Kidney (tissue), 13 donors: ENCODE measurements at regions not wholly inside any gene's neighbourhood (a gene's known extent, or its start where the extent isn't known, plus 50 kb on each side); places are given as distances from the start of the nearest gene placed in this dataset.

Experiments used
- DNase-seq, 5 donors: peaks; one replicate each; pipeline ENCODE4 v3.0.0-alpha.2; 2013 to 2020
- FAIRE-seq: peaks from 2 replicates; lab custom pipeline; 2012; peaks lifted over from hg19 to GRCh38; lab: Jason Lieb, UNC
- H3K27ac ChIP-seq, 2 donors: one replicate each; pipeline ENCODE4 v1.7.0; 2013; ENCODE audit warnings: low read depth in 2 of 2, low read length in 2 of 2, inconsistent platforms in 1 of 2
- H3K27me3 ChIP-seq: one replicate; pipeline ENCODE4 v1.7.1; 2013; ENCODE audit warnings: low read length, inconsistent platforms; ENCODE audit not compliant: control insufficient read depth, insufficient read depth
- H3K36me3 ChIP-seq, 3 donors: one replicate each; pipeline versions ENCODE4 v1.7.0 to v1.7.1; 2013; ENCODE audit warnings: low read length in 3 of 3, control low read depth in 1 of 3, inconsistent platforms in 1 of 3; ENCODE audit not compliant: insufficient read depth in 3 of 3, control insufficient read depth in 2 of 3
- H3K4me1 ChIP-seq, 3 donors: one replicate each; pipeline versions ENCODE4 v1.7.0 to v1.7.1; 2013; ENCODE audit warnings: low read length in 3 of 3, inconsistent platforms in 1 of 3, low read depth in 1 of 3; ENCODE audit not compliant: control insufficient read depth in 2 of 3, insufficient read depth in 2 of 3
- H3K4me3 ChIP-seq, 3 donors: one replicate each; pipeline versions ENCODE4 v1.7.0 to v1.8.1; 2013; ENCODE audit warnings: low read length in 3 of 3, control low read depth in 1 of 3, inconsistent platforms in 1 of 3
- H3K9ac ChIP-seq, 3 donors: one replicate each; pipeline versions ENCODE4 v1.7.0 to v1.7.1; 2013; ENCODE audit warnings: low read length in 3 of 3, control low read depth in 1 of 3, inconsistent platforms in 1 of 3
- H3K9me3 ChIP-seq, 3 donors: one replicate each; pipeline versions ENCODE4 v1.7.0 to v1.7.1; 2013; ENCODE audit warnings: low read length in 3 of 3, control low read depth in 1 of 3, inconsistent platforms in 1 of 3; ENCODE audit not compliant: control insufficient read depth in 2 of 3, insufficient read depth in 1 of 3
- intact Hi-C: fragments of 100-400 bp; cut with DNase I; formaldehyde crosslinking; loops from one replicate; pipeline ENCODE4 v1.11.1; 2022
- TF ChIP-seq, protein P1 (sequence below): IDR thresholded peaks from 3 replicates; pipeline ENCODE4 v1.5.1; 2012; ENCODE audit warnings: mild to moderate bottlenecking, moderate library complexity, borderline replicate concordance; ENCODE audit not compliant: insufficient read depth; ENCODE audit errors: extremely low read depth
- donor health status: control.
- donor health status: control.
- donor health status: control.
- donor health status: control.
- donor health status: control.
- donor health status: DM: yes; HTN: yes; CAD: no.
- donor health status: Normal renal cell carcinoma (clear cell type).

DNA sequence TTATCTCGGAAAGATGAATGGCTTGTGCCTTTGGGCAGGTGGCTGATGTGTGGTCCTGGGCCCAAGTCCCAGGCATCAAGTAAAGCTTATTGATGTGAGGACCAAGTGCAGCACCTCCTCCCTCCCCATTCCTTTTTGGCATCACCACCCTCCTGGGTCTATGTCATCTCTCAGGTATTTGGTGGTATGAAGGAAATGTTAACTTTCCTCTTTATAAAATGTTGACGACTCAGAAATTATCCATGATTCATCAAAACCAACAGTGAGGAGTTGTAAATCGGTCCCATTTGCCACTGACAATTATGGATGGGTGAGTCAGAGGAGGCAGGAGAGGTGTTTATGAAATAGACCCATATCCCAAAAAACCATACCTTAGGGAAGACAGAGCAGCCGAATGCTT, 229.4 kb upstream of the GATB start:
- FAIRE-seq (no peak), DNase-seq (no peak)
- no peaks in the 10 kb centered on the region for H3K4me1 ChIP-seq
- H3K4me3 ChIP-seq = no peak overlapping the region
- no peaks in the 10 kb centered on the region for H3K9me3 ChIP-seq
- intact Hi-C loops = no loop called here
- TF ChIP-seq, protein P1, sequence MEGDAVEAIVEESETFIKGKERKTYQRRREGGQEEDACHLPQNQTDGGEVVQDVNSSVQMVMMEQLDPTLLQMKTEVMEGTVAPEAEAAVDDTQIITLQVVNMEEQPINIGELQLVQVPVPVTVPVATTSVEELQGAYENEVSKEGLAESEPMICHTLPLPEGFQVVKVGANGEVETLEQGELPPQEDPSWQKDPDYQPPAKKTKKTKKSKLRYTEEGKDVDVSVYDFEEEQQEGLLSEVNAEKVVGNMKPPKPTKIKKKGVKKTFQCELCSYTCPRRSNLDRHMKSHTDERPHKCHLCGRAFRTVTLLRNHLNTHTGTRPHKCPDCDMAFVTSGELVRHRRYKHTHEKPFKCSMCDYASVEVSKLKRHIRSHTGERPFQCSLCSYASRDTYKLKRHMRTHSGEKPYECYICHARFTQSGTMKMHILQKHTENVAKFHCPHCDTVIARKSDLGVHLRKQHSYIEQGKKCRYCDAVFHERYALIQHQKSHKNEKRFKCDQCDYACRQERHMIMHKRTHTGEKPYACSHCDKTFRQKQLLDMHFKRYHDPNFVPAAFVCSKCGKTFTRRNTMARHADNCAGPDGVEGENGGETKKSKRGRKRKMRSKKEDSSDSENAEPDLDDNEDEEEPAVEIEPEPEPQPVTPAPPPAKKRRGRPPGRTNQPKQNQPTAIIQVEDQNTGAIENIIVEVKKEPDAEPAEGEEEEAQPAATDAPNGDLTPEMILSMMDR = no peak
- no peaks in the 10 kb centered on the region for H3K27me3 ChIP-seq
- H3K27ac ChIP-seq = no peak overlapping the region
- no peaks in the 10 kb centered on the region for H3K36me3 ChIP-seq
- H3K9ac ChIP-seq = no peak overlapping the region

DNA sequence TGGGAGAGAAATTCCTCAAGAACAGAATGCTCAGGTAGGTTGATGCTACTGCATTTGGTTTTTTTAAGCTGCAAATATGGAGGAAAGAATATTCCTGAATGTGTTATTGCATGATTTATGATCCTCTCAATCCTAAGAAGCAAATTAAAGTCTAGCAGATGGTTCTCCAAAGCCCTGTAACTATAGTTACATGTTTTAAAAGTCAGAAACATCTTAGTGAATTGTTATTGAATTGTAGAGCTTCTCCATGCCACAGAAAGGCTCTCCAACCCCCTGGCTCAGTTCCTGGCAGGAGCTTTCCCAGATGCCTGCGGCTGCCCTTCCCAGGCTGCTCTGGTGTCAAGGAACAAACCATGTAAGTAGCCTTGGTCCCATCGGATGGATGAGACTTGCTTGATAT, 227.8 kb upstream of the GATB start:
- Histone ChIP-seq H3K27ac (no peak overlapping the region), H3K9ac (no peak overlapping the region), H3K36me3 (no peaks in the 10 kb centered on the region), H3K4me1 (no peaks in the 10 kb centered on the region), H3K27me3 (no peaks in the 10 kb centered on the region), H3K9me3 (no peaks in the 10 kb centered on the region), H3K4me3 (no peak overlapping the region)
- FAIRE-seq (no peak), DNase-seq (no peak)
- intact Hi-C loops = no loop called here
- TF ChIP-seq, protein P1 = no peak

DNA sequence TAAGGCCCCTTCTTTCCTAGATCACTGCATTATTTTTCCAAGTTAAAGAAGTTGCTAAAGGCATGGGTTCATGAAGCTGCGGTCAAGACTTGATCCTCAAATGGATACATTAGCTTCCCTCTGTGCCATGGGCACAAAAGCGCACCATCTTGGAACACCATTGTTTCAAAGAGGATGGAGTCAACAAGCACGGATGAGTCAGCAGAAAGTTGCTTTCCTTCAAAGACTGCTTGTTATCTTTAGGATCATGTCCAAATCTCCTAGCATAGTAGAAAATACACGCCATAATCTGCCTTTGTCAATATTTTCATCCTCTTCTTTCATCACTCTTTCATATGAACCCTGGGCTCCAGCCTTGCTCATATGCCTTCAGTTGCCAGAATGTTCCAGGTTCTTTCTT, 226.8 kb upstream of the GATB start:
- Histone ChIP-seq H3K9me3 (no peaks in the 10 kb centered on the region), H3K36me3 (no peaks in the 10 kb centered on the region), H3K4me3 (no peak overlapping the region), H3K9ac (no peak overlapping the region), H3K27me3 (no peaks in the 10 kb centered on the region), H3K27ac (no peak overlapping the region), H3K4me1 (no peaks in the 10 kb centered on the region)
- TF ChIP-seq, protein P1 = no peak
- FAIRE-seq (no peak), DNase-seq (no peak)
- intact Hi-C loops = no loop called here

DNA sequence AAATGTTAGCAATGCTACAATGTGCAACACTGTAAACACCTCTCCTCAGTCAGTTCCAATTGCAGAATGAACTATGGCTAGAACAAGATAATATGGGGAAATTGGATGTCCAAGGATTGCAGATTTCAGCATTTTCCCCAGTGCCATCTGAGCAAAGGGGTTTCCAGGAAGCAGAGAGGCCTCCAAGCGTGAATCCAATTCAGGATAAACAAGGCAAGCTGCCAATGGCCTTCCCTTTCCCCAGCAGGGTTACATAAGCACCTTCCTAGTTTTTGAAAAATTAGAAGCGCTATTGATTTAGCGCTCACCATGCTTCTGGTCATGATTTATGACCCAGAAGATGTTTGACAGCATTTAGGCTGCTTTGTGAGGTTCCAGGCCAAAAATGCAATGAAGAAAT, 223.0 kb upstream of the GATB start:
- intact Hi-C loops = no loop called here
- Histone ChIP-seq H3K36me3 (no peaks in the 10 kb centered on the region), H3K9ac (no peak overlapping the region), H3K4me1 (no peaks in the 10 kb centered on the region), H3K27me3 (no peaks in the 10 kb centered on the region), H3K27ac (no peak overlapping the region), H3K4me3 (no peak overlapping the region), H3K9me3 (no peaks in the 10 kb centered on the region)
- DNase-seq (peak in 1 of 5 donors; percentile 29), FAIRE-seq (no peak)
- TF ChIP-seq, protein P1 = no peak
